ENCODE measurements at regions not wholly inside any gene's neighbourhood (a gene's known extent, or its start where the extent isn't known, plus 50 kb on each side); places are given as distances from the start of the nearest gene placed in this dataset.

DNA sequence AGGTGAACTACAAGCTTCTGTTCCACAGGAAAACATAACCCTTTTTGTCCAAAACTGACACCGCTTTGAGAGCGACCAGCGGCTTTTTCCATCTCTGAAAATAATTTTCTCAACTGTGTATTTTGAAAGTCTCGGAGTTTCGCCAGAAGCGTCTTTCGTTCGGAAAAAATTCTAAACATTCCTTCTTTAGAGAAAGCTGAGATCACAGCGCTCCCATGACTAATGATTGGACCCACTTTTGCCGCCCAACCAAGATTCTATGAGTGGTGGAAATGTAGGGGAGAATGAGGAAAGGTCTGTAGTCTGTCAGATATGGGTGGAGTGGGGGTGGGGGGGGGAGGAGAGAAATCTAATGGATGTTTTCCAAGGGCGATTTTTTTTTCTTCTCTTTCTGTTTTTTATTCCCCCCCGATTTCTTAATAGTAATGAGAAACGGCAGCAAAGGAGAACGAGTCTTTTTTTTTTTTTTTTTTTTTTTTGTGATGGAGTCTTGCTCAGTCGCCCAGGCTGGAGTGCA lies 189.3 kb downstream of the TRIM27 start:
- TF ChIP-seq, protein P1, sequence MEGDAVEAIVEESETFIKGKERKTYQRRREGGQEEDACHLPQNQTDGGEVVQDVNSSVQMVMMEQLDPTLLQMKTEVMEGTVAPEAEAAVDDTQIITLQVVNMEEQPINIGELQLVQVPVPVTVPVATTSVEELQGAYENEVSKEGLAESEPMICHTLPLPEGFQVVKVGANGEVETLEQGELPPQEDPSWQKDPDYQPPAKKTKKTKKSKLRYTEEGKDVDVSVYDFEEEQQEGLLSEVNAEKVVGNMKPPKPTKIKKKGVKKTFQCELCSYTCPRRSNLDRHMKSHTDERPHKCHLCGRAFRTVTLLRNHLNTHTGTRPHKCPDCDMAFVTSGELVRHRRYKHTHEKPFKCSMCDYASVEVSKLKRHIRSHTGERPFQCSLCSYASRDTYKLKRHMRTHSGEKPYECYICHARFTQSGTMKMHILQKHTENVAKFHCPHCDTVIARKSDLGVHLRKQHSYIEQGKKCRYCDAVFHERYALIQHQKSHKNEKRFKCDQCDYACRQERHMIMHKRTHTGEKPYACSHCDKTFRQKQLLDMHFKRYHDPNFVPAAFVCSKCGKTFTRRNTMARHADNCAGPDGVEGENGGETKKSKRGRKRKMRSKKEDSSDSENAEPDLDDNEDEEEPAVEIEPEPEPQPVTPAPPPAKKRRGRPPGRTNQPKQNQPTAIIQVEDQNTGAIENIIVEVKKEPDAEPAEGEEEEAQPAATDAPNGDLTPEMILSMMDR (IDR thresholded peaks at IDR 0.05; ENCODE audit: borderline replicate concordance, insufficient read depth, low read depth, low read length), result no peak
- H3K4me3 ChIP-seq (ENCODE audit: low read depth, low read length), result no peak overlapping the region

DNA sequence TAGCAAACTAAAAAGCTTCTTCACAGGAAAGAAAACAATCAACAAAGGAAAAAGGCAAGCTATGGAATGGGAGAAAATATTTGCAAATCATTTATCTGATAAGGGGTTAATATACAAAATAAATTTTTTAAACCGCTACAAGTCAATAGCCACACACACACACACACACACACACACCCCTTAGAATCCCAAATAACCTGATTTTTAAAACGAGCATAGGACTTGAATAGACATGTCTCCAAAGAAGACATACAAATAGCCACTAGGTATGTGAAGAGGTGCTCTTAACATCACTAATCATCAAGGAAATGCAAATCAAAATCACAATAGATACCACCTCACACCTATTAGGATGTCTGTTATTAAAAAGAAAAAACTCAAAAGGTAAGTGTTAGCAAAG lies 187.7 kb downstream of the TRIM27 start:
- TF ChIP-seq, protein P1 (IDR thresholded peaks at IDR 0.05; ENCODE audit: borderline replicate concordance, insufficient read depth, low read depth, low read length), result no peak
- no peak overlapping the region for H3K4me3 ChIP-seq (ENCODE audit: low read depth, low read length)

DNA sequence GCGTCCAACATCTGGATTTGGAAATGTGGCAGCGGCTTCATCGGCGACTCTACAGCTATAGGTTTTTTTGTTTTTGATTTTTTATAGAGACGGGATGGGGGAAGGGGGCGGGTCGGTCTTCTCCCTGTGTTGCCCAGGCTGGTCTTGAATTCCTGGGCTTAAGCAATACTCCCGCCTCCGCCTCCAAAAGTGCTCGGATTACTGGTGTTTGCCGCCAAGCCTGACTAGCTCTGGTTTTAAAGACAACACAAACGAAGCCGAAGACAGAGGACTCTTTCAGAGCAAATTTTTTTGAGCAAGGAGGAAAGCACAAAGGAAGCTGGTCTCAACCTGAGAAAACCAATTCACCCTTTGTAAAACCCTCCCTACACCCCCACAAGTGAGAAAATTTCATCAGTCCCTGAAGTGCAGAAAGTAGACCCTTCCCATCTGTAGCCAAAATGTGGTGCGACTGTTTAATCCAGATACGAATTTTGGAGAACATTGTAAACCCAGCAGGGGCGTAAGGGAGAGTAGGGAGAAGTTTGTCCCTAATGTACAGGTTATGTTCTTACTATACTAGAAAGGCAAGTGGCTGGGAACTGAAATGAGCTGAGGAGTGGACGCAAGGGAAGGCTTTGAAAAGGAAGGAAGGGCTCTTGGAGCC lies 185.9 kb downstream of the TRIM27 start:
- TF ChIP-seq, protein P1 (IDR thresholded peaks at IDR 0.05; ENCODE audit: borderline replicate concordance, insufficient read depth, low read depth, low read length), result no peak
- H3K4me3 ChIP-seq (ENCODE audit: low read depth, low read length), result no peak overlapping the region

DNA sequence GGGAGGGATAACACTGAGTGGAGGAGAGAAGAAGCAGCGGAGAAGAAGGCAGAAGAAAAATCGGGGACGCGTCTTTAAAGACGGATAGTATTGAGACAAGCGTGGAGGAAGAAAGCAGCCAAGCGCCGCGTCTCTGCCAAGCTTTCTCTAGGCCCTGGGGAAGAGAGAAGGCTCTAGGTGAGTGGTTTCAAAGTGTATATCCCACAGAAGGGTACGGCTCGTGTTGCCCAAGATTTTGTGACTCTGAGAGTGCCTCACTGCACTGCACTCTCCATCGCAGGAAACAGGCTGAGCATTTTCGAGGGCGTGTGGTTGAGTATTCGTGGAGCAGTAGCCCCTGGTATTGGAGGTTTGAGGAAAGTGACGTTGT lies 185.4 kb downstream of the TRIM27 start:
- H3K4me3 ChIP-seq (ENCODE audit: low read depth, low read length), result no peak overlapping the region
- TF ChIP-seq, protein P1 (IDR thresholded peaks at IDR 0.05; ENCODE audit: borderline replicate concordance, insufficient read depth, low read depth, low read length), result no peak

DNA sequence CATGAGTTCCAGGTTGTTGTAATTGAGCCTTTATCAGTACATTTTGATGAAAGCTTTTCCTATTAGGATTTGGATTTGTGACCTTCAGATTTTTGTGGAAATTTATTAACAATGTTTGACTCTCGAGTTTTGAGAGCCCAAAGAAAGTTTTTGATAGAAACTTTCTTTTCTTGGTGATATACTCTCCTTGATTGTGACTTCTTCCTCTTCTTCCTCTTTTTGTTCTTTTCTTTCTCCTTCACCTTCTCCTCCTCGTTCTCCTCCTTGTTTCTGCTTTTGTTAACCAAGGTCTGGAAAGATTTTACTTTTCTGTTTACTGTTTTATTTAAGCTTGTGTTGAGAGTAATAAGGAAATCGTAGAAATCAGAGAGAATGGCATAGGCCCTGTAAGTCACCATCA lies 182.4 kb downstream of the TRIM27 start:
- H3K4me3 ChIP-seq (ENCODE audit: low read depth, low read length), result no peak overlapping the region
- TF ChIP-seq, protein P1 (IDR thresholded peaks at IDR 0.05; ENCODE audit: borderline replicate concordance, insufficient read depth, low read depth, low read length), result no peak

DNA sequence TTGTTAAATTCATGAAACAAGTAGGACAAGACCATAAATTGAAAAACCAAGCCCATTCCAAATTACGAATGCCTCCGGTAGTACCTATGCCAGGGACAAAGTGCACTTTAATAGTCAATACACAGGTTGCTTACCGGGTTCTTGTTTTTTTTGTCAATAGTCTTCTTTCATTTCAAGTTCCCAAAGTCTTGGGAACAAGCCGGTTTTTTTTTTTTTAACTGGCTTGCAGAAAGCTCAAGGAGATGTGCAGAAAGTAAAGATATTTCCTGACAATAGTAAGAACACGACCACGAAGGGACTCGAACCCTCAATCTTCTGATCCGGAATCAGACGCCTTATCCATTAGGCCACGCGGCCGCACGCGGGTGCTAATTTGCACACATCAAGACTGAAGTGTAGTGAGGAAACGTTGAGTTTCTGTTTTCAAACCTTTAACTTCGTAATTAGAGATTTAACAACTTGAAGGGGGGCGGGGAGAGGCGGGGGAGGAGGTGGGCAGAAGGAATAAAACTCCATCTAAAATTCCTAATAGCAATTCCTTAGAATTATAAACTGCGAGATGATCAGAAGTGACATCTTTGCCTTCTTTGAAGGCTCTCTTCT lies 181.0 kb downstream of the TRIM27 start:
- TF ChIP-seq, protein P1 (IDR thresholded peaks at IDR 0.05; ENCODE audit: borderline replicate concordance, insufficient read depth, low read depth, low read length), result no peak
- no peak overlapping the region for H3K4me3 ChIP-seq (ENCODE audit: low read depth, low read length)

DNA sequence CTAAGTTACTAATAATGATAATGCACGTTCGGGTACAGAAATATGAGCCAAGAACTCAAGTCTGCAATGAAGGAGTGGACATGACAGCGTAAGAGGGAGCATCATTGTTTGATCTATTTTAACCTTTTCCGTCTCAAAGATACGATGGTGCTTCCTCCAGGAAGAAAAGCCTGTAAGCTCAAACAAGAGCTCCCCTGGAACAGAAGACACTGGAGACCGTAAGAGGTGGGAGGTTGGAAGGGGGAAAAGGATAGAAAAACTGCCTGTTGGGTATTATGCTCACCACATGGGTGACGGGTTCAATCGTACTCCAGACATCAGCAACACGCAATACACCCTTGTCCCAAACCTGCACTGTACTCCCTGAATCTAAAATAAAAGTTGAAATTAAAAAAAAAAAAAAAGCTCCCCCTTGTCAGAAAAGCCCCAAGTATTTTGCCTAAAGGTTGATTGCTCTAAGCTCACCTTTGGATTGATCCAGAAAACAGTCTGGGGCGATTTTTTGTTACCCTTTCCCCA lies 180.5 kb downstream of the TRIM27 start:
- H3K4me3 ChIP-seq (ENCODE audit: low read depth, low read length), result no peak overlapping the region
- TF ChIP-seq, protein P1 (IDR thresholded peaks at IDR 0.05; ENCODE audit: borderline replicate concordance, insufficient read depth, low read depth, low read length), result no peak
